ENCODE measurements at regions not wholly inside any gene's neighbourhood (a gene's known extent, or its start where the extent isn't known, plus 50 kb on each side); places are given as distances from the start of the nearest gene placed in this dataset.

DNA sequence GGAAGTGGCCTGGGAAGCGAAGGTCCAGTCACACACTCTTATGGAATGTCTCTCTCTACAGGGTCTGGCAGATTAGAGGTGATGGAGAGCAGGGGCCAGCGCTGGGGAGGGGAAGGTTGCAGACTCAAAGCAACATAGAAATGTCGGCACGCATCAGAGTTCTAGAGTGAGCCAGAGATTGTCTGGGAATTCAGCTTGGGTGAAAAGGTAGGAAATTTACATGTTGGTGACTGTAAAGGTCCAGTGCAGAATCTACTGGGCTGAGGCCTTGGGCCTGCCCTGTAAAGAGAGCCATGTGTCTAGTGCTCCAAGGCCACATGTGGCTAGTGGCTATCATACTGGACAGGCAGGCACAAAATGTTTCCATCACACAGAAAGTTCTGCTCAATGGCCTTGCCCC is 80.8 kb downstream of the FOXA2 start:
- DNase-seq, result no peak

DNA sequence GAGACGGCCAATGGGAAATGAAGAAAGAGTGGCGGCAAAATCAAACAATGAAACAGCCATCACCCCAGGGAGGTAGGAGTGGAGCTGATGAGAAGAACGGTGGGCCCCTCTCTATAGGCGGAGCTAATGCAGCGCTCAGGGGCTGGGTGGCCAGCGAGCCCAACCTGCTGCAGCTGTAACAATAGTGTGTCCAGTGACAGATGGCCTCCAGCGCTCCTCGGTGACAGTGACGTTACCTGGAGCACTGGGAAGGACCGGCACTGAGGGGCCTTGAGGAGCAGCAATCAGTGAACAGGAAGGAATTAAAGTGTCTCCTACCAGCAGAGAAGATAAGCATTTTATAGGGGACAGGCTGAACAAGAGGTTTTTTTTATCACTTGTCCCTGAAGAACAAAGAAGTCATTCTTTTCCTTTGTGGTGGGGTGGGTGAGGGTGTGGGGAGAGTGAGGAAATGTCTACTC is 81.6 kb downstream of the FOXA2 start:
- no peak for DNase-seq

DNA sequence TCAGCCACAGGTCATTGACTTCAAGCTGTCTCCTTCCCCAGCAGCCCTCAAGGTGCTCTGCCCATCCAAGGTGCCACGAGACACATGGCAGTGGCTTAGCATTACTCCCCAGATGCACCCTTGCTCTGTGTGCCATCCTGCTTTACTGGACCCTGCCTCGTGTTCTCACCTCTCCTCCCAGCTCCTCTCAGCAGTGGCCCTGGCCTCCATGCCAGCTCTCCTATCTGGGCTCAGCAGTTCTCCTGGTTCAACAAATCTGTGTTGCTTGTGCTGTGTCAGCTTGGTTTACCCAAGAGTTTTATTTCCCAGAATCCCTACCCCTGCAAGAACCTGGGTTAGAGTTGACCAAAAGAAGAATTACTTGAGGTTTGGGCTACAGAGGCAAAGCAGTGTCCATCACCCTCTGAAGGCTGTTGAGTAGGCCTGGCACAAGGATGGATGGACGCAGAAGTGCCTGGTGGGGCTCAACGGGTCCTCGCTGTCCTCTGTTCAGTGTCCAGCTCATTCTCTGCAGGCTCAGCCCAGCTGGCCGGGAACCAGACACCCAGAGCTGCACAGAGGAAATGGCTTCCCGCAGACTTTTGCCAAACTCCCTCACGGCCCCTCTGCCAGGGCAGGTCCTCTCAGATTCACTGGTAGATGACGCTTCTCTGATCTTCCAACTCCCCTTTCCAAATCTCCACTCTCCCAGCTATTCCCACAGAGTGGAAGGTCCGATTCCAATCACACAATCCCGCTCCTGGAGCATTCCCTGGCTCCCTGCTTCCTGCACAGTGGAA is 82.6 kb downstream of the FOXA2 start:
- DNase-seq, result no peak

DNA sequence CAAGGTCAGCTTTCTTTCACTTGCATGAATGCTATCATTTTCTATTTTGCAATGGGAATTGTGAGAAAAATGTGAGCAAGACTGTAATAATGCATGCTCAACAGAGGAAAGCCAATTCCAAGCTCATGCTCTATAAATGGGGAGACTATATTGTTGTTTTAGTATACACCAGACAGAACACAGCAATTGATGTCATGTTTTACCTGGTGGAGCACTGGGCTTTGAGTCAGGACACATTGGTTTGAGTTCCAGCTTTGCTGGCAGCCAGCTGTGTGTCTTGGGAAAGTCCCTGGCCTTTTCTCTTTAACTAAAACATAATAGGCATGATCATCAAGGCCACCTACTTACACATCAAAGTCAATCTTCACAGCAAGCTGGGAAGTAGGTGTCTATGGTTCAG is 83.3 kb downstream of the FOXA2 start:
- no peak for DNase-seq

DNA sequence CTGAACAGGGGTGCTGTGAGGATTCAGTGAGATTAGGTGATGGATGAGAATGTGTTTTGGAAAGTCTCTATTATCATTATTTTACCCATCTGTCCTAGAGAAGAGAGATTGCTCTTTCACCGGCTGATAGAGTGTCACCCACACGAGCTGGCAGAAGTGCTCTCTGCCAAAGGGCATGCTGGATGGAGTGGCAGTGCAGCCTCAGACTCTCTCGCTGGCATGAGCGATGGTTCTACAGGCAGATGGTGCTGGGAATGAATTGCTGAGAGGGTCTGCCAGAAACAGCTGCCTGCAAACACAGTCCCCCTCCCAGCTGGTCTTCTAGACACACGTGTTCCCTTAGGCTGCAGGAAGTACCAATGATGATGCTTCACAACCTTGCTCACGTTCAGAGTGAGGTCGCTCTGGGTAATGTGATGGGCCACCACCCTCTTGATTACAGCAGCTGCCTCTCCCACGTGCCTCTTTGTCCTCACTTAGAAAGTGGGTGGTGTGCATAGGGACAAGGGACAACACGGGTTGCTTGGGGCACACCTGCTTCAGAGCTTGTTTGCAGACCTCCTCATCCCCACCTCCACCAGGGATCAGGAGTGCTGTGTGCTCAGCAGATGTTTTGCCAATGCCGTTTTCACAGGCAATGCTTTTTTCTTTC is 84.7 kb downstream of the FOXA2 start:
- DNase-seq, result no peak

DNA sequence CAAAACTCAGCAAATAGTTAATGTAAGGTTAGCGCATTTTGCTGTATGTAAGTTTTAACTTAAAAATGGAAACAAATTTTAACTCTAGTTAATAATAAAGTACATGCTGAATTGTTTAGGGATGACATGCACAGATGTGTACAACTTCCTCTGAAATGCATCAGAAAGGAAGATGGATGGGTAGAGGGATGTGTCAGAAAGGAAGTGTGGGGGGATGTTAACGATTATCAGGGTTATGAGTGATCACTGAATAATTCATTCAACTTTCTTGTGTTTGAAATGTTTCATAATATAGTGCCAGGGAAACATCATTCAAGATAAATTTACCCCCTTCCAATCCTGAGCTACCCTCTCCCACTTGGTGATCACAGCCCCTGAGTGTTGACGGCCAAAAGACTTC is 87.6 kb downstream of the FOXA2 start:
- DNase-seq, result no peak

DNA sequence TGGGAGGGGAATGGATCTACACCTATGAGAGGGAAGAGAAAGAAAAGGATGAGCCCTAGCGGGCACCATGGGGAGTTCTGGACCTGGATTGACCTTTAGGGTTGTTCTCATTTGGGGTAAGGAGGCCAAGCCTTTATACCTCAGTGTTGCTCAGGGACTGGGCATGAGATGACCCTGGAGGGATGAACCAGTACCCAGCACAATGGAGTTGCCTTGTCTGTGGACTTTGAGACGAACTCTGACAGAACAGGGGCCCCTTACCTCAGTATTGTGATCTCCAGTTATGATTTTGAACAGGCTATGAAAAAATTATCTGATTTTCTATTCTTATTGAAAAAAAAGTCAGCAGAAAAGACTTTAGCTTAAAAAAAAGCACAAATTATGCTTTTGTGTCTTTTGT is 88.6 kb downstream of the FOXA2 start:
- DNase-seq, result no peak

DNA sequence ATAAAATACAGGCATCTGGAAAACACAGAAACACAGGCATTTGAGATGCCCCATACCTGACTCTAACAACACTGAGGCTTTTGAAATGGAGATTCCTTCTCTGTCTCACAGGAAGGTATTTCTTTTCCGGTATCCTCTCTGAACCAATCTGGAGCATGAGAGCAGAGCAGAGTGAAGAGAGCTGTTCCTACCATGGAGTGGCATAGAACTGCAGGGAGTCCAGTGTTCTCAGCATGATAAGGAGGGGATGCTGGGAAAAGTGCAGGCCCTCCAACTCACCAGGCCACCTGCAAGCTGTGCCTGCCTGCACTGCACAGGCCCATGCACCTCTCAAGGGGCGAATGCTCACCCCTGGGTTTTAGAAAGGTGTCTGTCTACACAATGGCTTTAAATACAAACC is 89.2 kb downstream of the FOXA2 start:
- DNase-seq, result no peak

DNA sequence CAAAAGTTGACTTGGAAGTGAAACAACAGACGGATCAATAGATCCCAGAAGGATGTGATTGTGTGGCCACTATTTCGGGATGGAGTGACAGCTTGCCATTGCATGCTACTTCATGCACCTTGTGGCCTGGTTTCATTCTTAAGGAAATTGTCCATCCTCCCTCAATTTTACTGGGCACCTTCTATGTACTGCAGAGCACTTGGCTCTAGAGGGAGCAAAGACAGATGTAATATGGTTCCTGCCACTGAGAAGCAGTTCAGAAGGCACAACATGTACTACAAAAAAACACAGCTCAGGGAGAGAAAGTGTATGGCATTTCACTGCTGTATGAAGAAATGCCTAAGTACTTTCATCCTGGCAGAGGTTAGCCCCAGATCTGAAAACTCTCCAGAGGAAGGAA is 91.9 kb downstream of the FOXA2 start:
- DNase-seq, result no peak

DNA sequence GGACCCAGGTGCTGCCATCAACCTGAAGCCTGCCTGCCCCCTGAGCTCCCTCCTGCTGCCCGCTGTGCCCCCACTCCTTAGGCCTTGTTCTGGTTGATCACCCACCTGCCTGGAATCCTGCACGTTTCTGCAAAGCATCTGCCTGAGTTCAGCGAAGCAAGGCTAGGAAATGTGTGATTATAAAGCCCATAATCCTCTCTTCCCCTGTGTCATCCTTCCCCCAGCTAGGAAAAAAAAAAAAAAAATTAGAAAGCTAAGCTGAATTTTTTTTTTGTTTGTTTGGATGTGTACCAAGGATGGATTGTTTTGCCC is 93.2 kb downstream of the FOXA2 start:
- no peak for DNase-seq

DNA sequence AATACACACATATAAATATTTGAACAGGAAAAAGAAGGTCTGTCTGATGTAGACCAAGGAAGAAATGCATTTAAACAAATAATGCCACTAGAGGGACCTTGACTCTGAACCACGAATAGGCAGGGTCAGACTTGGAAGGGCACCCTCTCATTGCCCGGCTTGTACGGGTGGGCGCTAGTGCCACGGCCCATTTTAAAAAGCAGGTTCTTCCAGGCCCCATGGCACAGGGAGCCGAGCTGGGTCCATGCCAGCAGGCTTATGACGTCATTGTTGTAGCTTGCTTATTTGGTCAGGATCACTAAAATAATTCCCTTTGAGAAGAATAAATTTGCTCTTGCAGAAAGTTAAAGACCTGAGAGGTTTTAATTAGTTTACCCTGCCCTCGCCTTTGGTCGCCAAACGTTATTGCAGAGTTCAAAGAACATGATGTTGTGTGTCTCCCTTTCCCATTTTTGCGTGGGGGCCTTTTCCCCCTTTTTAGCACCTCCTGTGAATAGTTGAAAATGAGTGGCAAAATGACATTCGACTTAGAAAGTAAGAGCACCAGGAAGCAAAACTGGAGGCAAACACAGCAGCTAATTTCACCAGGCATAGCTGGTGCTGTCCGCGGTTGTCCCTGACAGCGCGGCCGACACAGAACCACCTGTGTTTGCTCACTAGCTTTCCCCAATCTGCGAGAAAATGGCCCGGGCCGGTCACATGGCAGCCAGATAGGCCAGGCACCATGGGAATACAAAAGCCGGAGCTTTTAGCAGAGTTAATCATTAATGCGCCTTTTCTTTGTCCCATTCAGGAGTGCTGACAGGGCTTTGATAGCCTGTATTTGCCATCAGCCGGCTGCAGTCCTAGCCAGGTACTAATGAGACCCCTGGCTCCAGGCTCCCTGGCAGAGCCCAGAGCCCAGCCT is 93.8 kb downstream of the FOXA2 start:
- DNase-seq, result no peak

DNA sequence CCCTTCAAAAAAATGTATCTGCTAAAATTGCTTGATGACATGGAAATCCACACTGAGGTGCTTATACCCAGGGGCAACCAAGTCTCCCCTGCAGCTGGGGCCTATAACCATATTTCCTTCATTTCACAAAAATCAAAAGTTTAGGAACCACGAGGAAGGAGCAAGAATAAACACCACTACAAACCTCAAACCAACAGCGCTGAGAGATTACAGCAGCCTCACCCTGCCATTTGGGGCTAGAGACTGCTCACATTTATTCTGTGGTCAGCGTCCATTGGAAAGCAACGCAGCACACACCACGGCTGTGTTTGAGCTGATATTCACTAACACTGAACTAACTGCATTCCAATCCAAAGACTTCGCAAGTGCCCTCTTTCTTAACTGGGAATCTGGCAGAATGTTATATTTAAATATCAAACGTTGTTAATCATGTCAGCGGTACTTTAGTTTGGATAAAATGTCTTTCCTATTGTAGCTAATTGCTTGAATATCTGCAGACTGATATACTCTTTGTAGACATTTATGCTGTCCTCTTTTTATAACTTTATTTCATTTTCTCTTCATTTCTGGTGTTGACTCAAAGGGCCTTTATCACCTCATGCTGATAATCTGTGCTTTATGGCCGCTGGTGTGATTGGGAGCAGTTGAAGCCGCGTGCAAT is 94.6 kb downstream of the FOXA2 start:
- DNase-seq, result no peak

DNA sequence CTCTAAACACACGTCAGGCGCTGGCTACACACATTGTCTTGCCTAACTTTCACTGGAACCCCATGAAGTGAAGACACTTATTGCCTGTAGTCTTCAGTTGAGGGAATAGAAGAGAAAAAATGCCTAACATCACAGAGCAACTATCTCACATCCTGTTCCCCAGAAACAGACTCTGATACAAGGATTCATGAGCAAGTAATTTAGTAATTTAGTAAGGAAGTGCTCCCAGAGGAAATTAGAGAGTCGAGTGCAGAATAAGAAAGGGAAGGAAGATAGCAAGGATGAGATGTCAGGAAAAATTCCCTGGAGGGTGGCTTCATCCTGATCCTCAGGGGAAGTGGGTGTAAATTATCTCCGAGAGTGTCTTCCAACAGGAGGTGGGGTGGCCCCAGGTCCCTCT is 104.0 kb downstream of the FOXA2 start:
- DNase-seq, result no peak

DNA sequence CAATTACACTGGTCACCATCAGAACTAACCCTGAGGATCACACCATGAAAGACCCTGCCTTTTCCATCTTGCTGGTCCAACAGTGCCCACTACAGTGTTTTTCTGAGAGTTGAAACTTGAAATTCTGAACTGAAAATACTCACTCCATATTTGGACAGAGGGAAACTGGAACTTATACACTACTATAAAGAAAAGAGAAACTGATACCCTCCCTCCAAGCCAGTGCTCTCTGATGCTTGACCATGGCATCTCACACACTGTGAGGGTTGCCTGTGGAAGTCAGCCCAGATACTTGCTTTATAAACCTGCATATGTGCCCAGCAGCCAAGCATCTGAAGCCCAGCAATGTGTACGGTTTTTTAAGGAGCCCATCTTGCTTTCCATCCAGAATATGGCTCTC is 108.7 kb downstream of the FOXA2 start:
- no peak for DNase-seq

DNA sequence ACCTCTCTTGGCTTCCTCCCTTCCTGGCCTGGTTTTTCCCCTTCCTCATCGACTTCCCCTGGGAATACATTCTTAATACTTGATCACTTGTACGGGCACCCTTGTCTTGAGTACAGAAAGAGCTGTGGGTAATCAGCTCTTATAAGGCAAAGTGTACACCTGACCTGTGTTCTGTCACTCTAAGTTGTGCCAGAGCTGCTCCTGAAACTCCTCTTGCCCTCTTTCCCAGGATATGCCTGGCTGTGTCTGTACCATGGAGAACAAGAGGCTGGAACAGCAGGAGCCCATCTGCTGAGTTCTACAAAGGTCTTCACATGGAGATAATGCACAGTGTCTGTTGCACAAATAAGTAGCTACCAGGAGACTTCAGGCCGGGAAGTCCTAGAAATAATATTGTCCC is 110.1 kb downstream of the FOXA2 start:
- no peak for DNase-seq

DNA sequence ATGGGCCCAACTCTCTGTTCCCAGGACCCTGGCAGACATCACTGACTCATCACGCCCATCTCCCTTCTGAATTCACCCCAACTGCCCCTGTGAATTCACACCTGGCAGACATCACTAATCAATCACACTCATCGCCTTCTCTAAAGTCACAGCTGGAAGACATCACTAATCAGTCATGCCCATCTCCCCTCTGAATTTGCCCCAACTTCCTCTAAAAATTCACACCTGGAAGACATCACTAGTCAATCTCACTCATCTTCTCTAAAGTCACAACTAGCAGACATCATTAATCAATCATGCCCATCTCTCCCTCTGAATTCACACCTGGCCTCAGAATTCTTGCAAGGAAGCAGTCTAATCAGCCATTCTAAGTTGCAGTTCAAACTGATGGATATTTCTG is 111.1 kb downstream of the FOXA2 start:
- no peak for DNase-seq

DNA sequence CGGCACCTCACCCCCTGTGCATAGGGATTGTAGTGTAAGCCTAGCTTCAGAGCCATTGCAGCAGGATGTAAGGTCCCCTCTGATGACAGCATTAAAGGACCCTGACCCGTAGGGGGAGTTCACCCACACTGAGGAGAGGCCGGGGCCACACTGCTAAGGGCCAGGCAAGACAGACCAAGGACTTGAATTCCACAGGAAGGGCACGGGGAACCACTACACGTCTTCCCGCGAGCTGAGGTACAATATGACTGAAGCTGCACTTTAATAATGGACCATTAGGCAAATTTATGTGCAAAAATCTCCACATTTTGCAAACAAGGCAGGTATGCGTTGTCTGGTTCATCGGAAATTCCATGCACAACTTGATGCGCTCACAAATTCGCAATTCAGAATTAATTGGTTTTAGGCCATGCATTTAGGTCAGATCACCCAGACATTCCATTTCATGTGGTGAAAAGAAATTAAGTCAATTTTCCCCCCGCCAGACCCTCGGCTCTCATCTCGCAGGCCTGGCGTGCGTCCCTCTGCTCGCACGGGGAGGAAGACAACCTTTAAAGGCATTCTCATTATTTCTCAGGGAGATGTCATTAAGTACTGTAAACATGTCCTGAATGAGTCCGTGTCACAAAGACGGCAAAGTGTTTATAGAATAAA is 111.8 kb downstream of the FOXA2 start:
- DNase-seq, result no peak

DNA sequence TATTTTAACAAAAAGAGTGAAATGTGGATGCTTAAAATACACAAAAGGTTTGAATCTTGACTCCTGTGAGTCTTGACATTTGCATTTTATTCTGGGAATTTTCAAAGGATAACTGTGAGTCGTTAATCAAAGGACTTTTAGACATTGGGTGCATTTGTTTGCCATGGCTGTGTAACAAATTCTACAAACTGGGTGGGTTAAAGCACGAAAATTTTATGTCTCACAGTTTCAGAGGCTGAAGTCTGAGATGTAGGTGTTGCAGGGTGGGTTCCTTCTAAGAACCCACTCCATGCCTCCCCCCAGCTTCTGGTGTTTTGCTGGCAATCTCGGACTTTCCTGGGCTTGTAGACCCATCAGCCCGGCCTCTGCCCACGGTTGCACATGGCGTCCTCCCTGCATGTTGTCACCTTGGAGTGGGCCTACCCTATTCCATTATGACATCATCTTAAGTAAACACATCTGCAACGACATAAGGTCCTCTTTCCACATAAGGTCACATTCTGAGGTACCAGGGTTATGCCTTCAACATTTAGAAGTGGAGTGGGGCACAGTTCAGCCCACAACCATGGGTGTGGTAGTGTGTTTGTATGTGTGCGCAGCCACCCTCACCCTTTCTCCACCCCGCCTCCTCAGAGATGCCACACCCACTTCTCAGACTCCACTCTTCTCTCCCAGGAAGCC is 113.1 kb downstream of the FOXA2 start:
- no peak for DNase-seq

DNA sequence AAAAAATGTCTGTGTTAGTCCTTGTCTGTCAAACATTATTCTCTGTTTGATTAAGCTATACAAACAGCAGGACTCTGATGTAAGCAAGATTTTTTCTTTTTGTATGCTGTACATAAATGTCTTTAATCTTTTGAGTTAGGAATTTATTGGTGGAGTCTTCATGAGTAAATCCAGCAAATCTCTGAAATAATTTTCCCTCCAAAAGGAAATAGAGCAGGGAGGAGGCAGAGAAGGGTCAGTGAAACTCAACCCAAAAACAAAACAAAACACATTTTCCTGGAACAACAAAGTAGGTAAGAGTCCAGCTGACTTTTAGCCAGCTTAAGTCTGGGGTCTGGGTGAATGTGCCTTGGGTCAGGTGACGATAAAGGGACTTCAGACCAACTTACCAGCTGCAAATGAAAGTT is 113.7 kb downstream of the FOXA2 start:
- DNase-seq, result no peak

DNA sequence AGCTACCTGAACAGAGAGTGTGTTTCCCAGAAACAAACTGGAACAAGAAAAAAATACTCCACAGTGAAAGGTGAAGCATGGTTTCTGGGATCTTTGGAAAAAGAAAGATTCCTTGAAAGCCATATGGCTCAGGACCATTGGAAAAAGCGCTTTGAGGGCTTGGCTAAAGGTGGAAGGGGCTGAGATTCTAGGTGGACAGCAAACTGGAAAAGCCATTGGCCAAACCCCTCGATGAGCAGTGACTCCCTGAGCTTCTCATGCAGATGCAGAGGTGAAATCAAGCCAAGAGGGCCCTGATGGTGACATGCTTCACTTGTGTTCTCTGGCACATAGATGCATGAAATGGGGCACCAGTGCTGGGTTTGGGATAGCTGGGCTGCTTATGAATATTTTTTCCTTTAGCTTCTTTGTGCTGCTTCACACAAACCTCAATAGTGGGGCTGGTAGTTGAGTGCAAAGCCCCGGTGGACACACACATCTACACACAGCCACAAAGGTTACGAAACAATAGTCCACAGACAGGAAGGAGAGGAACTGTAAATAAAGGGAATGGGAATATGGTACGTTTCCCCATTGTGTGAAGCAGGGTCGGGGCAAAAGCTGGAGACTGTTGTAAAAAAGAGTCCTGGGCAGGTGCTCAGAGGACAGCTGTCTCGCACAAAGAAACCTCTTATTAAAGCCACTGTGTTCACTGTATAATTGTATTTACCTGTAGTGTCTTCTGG is 117.8 kb downstream of the FOXA2 start:
- no peak for DNase-seq
